DMS53 treated with DMSO at 0.1 percent for 48 hours (cell line): ENCODE measurements at regions not wholly inside any gene's neighbourhood (a gene's known extent, or its start where the extent isn't known, plus 50 kb on each side); places are given as distances from the start of the nearest gene placed in this dataset.

Source experiments
- DNase-seq: peaks from one replicate; lab custom pipeline; 2025; ENCODE audit not compliant: unreplicated experiment; lab: John Stamatoyannopoulos, UW

GRCh38 chr11:70020336-70021214 is 57.5 kb upstream of the ANO1 start:
- DNase-seq: no peak

- no peak for DNase-seq
Observed at GRCh38 chr11:70021586-70021985, 56.5 kb upstream of the ANO1 start.

DNA sequence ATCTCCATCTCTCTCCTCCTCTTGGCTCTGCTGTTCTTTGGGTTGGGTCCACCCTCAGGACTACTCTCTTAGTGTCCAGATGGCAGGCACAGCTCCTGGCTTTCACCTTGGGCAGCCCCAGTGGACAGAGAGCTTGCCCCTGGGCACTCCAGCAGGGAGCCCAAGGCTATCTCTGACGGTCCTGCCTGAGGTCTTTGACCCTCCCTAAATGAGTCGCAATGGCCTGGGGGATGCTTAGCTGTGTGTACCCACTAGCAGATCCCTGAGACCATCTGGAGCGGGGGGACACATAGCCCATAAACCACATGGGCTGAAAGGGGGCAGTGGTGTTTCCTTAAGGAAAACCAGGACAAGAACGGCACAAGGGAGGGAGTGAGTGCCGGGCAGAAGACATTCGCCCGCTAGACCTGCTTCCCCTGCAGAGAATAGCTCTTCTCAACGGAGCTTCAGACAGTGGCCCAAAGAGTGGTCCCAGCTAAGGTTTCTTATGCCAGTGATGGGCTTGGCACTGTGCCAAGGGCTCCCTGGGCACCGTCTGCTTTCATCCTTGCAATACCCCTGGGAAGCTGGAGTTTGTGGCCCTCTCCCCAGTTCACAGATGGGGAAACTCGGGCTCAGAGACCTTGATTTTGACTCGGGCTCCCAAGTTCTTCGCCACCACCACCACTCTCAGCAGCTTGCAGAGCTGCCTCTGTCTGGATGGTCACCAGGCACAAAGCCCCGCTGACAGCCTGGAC is 53.9 kb upstream of the ANO1 start:
- no peak for DNase-seq

DNA sequence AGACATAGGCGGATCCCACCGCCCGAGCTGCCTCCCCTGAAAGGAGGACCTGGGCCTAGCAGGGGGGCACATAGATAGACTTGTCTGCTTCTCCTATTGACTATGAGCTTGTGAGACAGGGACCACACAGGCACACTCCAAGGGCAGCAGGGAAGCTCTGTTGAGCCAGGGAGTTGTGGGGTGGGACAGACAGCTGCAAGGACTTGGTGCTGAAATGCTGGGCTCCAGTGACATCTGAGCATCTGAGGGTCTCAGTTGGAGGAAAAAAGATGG is 53.4 kb upstream of the ANO1 start:
- no peak for DNase-seq

GRCh38 chr11:70025308-70025707 is 52.8 kb upstream of the ANO1 start:
- no peak for DNase-seq

DNA sequence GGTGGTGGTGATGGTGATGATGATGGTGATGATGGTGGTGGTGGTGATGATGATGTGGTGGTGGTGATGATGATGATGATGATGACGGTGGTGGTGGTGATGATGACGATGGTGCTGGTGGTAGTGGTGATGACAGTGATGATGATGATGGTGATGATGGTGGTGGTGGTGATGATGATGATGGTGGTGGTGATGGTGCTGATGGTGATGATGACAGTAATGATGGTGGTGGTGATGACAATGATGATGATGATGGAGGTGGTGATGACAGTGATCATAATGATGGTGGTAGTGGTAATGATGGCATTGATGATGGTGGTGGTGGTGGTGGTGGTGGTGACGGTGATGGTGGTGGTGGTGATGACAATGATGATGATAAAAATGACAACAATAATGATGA is 52.1 kb upstream of the ANO1 start:
- DNase-seq: no peak

GRCh38 chr11:70026726-70027125 is 51.4 kb upstream of the ANO1 start:
- no peak for DNase-seq

- DNase-seq: no peak
Observed at GRCh38 chr11:70027451-70027850, 50.7 kb upstream of the ANO1 start.

DNA sequence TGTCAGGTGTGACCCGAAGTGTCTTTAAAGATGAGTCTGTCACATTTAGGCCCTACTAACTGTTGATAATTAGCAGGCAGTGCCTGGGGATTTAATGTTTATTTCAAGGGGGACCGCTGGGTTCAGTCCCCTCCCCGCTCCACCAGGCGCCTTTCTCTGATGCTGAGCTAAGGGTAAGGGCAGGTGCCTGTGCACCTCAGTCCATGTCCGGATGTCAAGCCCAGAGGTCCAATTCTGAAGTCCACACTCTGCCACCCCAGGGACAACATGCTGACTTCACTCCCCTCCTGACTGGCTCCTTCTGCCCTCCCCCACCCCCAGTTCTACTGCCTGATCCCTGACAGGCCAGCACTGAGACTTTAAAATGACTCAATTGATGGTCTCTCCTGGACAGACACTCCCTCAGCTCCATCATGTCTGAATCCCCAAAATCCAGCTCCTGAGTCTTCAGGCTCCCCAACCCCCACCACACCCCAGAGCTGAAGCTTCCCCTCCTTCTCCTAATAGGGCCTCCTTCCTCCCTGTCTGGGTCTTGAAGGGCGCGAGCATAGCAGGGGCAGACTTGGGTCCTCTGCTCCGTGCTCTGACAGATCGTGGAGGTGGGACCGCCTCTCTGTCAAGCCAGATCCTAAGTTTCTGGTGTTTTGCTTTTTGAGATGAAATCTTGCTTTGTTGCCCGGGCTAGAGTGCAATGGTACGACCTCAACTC is 49.8 kb upstream of the ANO1 start:
- no peak for DNase-seq
